K562 (cell line): ENCODE measurements at regions not wholly inside any gene's neighbourhood (a gene's known extent, or its start where the extent isn't known, plus 50 kb on each side); places are given as distances from the start of the nearest gene placed in this dataset.

Experiments
- ATAC-seq: fragments of 200-7000 bp; cut with Tn5 transposase; 3 replicates; pipeline ENCODE4 v1.9.1; 2020; ENCODE audit warnings: moderate library complexity
- BruUV-seq: library from RNA; stranded (reverse); fragments of 400-500 nt; replicated peaks from 2 replicates; lab custom pipeline; 2021; lab: Mats Ljungman, UMichigan
- CTCF ChIA-PET: fragments of 300-600 bp; formaldehyde crosslinking; extraction: SDS; loops from one replicate; lab custom pipeline; 2021; ENCODE audit warnings: low intra/inter-chr PET ratio; lab: Yijun Ruan, JAX
- POLR2A ChIA-PET: fragments of 300-600, 350-650 bp; sonication (Branson Sonifier 250); formaldehyde crosslinking; extraction: SDS; loops from one replicate; lab custom pipeline; 2021; ENCODE audit warnings: antibody characterized with exemption, inconsistent platforms; lab: Yijun Ruan, JAX
- DNase-seq, 4 experiments: peaks; one replicate each; pipeline versions ENCODE4 v3.0.0 to v3.0.0-alpha.2; 2011 to 2018; ENCODE audit warnings: low spot score in 3 of 4, mixed read lengths in 3 of 4; ENCODE audit errors: extremely low read depth in 1 of 4
- FAIRE-seq: peaks from 2 replicates; lab custom pipeline; 2011; peaks lifted over from hg19 to GRCh38; lab: Jason Lieb, UNC
- H2AFZ ChIP-seq: 2 replicates; pipeline ENCODE4 v1.6.0; 2011; ENCODE audit warnings: low read depth, low read length, control low read depth, inconsistent platforms
- H3K27ac ChIP-seq: fragments of 200-600 bp; 3 replicates; pipeline ENCODE4 v1.8.0; 2011; ENCODE audit warnings: low read depth, mild to moderate bottlenecking, control low read depth, inconsistent platforms, low read length, moderate library complexity, mixed read lengths; ENCODE audit errors: extremely low read depth
- H3K27me3 ChIP-seq, 2 experiments: fragments of 300-600 bp in 1 of 2; 2 replicates in 1 of 2; 3 replicates in 1 of 2; pipeline versions ENCODE4 v1.6.0 to v1.8.0; 2011; ENCODE audit warnings: inconsistent platforms in 2 of 2, low read length in 2 of 2, mild to moderate bottlenecking in 1 of 2, mixed read lengths in 1 of 2, moderate library complexity in 1 of 2; ENCODE audit not compliant: control insufficient read depth in 2 of 2, insufficient read depth in 2 of 2
- H3K36me3 ChIP-seq: fragments of 300-600 bp; 3 replicates; pipeline ENCODE4 v1.8.0; 2011; ENCODE audit warnings: mild to moderate bottlenecking, low read length, inconsistent platforms; ENCODE audit not compliant: control insufficient read depth, insufficient read depth
- H3K4me1 ChIP-seq, 2 experiments: fragments of 200-600 bp in 1 of 2; replicated peaks in 1 of 2; 2 replicates in 1 of 2; 3 replicates in 1 of 2; pipeline versions ENCODE4 v1.5.1 to v1.8.0; 2011; ENCODE audit warnings: inconsistent platforms in 2 of 2, low read length in 2 of 2, mild to moderate bottlenecking in 1 of 2, mixed read lengths in 1 of 2, moderate library complexity in 1 of 2; ENCODE audit not compliant: control insufficient read depth in 2 of 2, insufficient read depth in 2 of 2
- H3K4me2 ChIP-seq: 2 replicates; pipeline ENCODE4 v1.6.1; 2011; ENCODE audit warnings: low read length, control low read depth, inconsistent platforms, mixed read lengths; ENCODE audit not compliant: insufficient read depth
- H3K4me3 ChIP-seq: fragments of 200-600 bp; sonication (generic), shearing (Covaris generic); 2 replicates; pipeline ENCODE4 v1.5.1; 2016; ENCODE audit warnings: control low read depth, inconsistent platforms
- H3K79me2 ChIP-seq: fragments of 200-600 bp; 3 replicates; pipeline ENCODE4 v1.8.0; 2011; ENCODE audit warnings: low read length, inconsistent platforms; ENCODE audit not compliant: control insufficient read depth, insufficient read depth
- H3K9ac ChIP-seq, 2 experiments: 2 replicates each; pipeline versions ENCODE4 v1.6.0 to v1.6.1; 2011; ENCODE audit warnings: low read depth in 2 of 2, low read length in 2 of 2, control low read depth in 1 of 2, inconsistent platforms in 1 of 2, mild to moderate bottlenecking in 1 of 2, mixed read lengths in 1 of 2; ENCODE audit not compliant: insufficient read depth in 1 of 2
- H3K9me1 ChIP-seq: one replicate; pipeline ENCODE4 v1.6.0; 2011; ENCODE audit warnings: inconsistent platforms, mild to moderate bottlenecking, low read length, moderate library complexity; ENCODE audit not compliant: control insufficient read depth, insufficient read depth
- H3K9me3 ChIP-seq: replicated peaks from 2 replicates; pipeline ENCODE4 v1.5.1; 2011; ENCODE audit warnings: low read depth, low read length, inconsistent platforms; ENCODE audit not compliant: control insufficient read depth, insufficient read depth
- H4K20me1 ChIP-seq: replicated peaks from 2 replicates; pipeline ENCODE4 v1.6.1; 2011; ENCODE audit warnings: low read length, inconsistent platforms, mixed read lengths; ENCODE audit not compliant: control insufficient read depth, insufficient read depth
- BACH1 ChIP-seq: fragments of 200-800 bp; sonication (Bioruptor generic); IDR thresholded peaks from 2 replicates; pipeline ENCODE4 v1.6.1; 2016; ENCODE audit warnings: missing genetic modification characterization, missing compliant biosample characterization
- CBFB ChIP-seq: sonication (generic); formaldehyde crosslinking; IDR thresholded peaks from 2 replicates; pipeline ENCODE4 v1.4.0; 2020; ENCODE audit warnings: mild to moderate bottlenecking, missing genetic modification reagents
- KLF1 ChIP-seq: fragments of 450-650 bp; IDR thresholded peaks from 2 replicates; pipeline ENCODE4 v1.6.1; 2016; ENCODE audit warnings: missing genetic modification characterization, missing compliant biosample characterization
- KLF16 ChIP-seq: IDR thresholded peaks from 2 replicates; pipeline ENCODE4 v1.6.1; 2016; ENCODE audit warnings: antibody characterized with exemption
- NR1H2 ChIP-seq: sonication (generic); formaldehyde crosslinking; IDR thresholded peaks from 2 replicates; pipeline ENCODE4 v1.4.0; 2020; ENCODE audit warnings: mild to moderate bottlenecking, missing genetic modification reagents
- SLC30A9 ChIP-seq: fragments of 250-450 bp; sonication (Bioruptor Pico); IDR thresholded peaks from 2 replicates; pipeline ENCODE4 v1.8.0; 2022; ENCODE audit warnings: mild to moderate bottlenecking, moderate library complexity
- SOX6 ChIP-seq: fragments of 450-650 bp; IDR thresholded peaks from 2 replicates; pipeline ENCODE4 v1.6.1; 2014; ENCODE audit warnings: mild to moderate bottlenecking
- THAP12 ChIP-seq: fragments of 250-450 bp; sonication (Bioruptor Pico); IDR thresholded peaks from 2 replicates; pipeline ENCODE4 v1.9.0; 2021; ENCODE audit warnings: mild to moderate bottlenecking, inconsistent platforms
- XRCC4 ChIP-seq: IDR thresholded peaks from one replicate; pipeline ENCODE4 v1.6.1; 2011; ENCODE audit not compliant: insufficient read depth, insufficient read length; ENCODE audit errors: extremely low read depth
- ZFP30 ChIP-seq: fragments of 250-450 bp; sonication (Bioruptor Pico); IDR thresholded peaks from 2 replicates; pipeline ENCODE4 v1.8.0; 2022; ENCODE audit warnings: moderate library complexity, mild to moderate bottlenecking, inconsistent platforms, borderline replicate concordance
- ZKSCAN1 ChIP-seq: fragments of 150-350 bp; IDR thresholded peaks from 2 replicates; pipeline ENCODE4 v1.6.1; 2016; ENCODE audit warnings: low read depth, low read length
- ZNF512 ChIP-seq: IDR thresholded peaks from 2 replicates; pipeline ENCODE4 v1.6.1; 2016; ENCODE audit warnings: missing genetic modification characterization, missing compliant biosample characterization
- ZNF75A ChIP-seq: fragments of 450-650 bp; formaldehyde crosslinking; IDR thresholded peaks from 2 replicates; pipeline ENCODE4 v1.4.0; 2020; ENCODE audit warnings: mild to moderate bottlenecking
- WGBS: fragments of 100-300 bp; shearing (Covaris generic); methylation state at CpG from one replicate; pipeline ENCODE4 v1.1.6; 2016; ENCODE audit warnings: low coverage, mixed read lengths; ENCODE audit not compliant: insufficient coverage; ENCODE audit errors: missing lambda C conversion rate; 5-methylcytosine and 5-hydroxymethylcytosine counted together
- in situ Hi-C: fragments of 300-500 bp; cut with MboI; formaldehyde crosslinking; loops from 4 replicates; pipeline ENCODE4 v1.15.0; 2018; ENCODE audit warnings: inconsistent platforms, mixed read lengths
- intact Hi-C: fragments of 100-400 bp; cut with micrococcal nuclease; formaldehyde crosslinking; loops from 2 replicates; pipeline ENCODE4 v1.14.2; 2022
- TF ChIP-seq, protein P1 (sequence below): sonication (generic); formaldehyde crosslinking; IDR thresholded peaks from 2 replicates; pipeline ENCODE4 v1.8.1; 2023; ENCODE audit warnings: mild to moderate bottlenecking, missing genetic modification reagents
- TF ChIP-seq, protein P2 (sequence below): fragments of 450-650 bp; IDR thresholded peaks from 2 replicates; pipeline ENCODE4 v1.6.1; 2016; ENCODE audit warnings: antibody characterized with exemption
- TF ChIP-seq, protein P3 (sequence below): sonication (generic); formaldehyde crosslinking; IDR thresholded peaks from 2 replicates; pipeline ENCODE4 v1.5.0; 2020; ENCODE audit warnings: missing genetic modification reagents

DNA sequence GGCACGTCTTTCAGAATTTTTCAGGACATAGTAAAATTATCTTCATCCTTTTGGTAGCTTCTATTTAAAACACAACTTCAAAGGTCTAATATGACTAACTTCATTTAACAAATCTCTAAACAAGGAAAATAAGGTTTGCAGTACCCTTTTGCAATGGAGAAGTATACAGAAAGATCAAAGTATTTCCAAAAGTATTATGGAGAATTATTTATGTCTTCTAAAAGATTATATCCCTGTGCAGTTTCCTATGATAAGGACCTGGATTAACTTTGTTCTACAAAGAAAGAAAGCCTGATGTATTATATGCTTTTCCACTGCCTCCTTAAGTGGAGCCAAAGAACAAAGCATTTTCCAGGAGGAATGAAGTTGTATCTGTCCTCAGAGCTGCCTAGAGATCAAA is 353.0 kb upstream of the RUNX1 start:
- no peak overlapping the region for H3K4me2 ChIP-seq
- no peaks in the 10 kb centered on the region for H4K20me1 ChIP-seq
- FAIRE-seq (no peak), DNase-seq (no peak), ATAC-seq (no peak)
- H3K27ac ChIP-seq = no peak overlapping the region
- peaks cover 0 to 15% of the 10 kb centered on the region in 2 experiments; a peak in 3 of 5 replicates for H3K4me1 ChIP-seq
- in situ Hi-C loops (loop anchor here (10.0 kb wide), 1 partner anchor 657 kb away; no protein-coding TSS in a partner anchor), intact Hi-C loops (loop anchor here (5.0 kb wide), 4 partner anchors 195 to 710 kb away; no protein-coding TSS in a partner anchor)
- TF ChIP-seq ZKSCAN1 = no peak
- TF ChIP-seq, protein P1, sequence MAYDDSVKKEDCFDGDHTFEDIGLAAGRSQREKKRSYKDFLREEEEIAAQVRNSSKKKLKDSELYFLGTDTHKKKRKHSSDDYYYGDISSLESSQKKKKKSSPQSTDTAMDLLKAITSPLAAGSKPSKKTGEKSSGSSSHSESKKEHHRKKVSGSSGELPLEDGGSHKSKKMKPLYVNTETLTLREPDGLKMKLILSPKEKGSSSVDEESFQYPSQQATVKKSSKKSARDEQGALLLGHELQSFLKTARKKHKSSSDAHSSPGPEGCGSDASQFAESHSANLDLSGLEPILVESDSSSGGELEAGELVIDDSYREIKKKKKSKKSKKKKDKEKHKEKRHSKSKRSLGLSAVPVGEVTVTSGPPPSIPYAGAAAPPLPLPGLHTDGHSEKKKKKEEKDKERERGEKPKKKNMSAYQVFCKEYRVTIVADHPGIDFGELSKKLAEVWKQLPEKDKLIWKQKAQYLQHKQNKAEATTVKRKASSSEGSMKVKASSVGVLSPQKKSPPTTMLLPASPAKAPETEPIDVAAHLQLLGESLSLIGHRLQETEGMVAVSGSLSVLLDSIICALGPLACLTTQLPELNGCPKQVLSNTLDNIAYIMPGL (CRISPR knock-in tag) = no peak
- TF ChIP-seq, protein P2, sequence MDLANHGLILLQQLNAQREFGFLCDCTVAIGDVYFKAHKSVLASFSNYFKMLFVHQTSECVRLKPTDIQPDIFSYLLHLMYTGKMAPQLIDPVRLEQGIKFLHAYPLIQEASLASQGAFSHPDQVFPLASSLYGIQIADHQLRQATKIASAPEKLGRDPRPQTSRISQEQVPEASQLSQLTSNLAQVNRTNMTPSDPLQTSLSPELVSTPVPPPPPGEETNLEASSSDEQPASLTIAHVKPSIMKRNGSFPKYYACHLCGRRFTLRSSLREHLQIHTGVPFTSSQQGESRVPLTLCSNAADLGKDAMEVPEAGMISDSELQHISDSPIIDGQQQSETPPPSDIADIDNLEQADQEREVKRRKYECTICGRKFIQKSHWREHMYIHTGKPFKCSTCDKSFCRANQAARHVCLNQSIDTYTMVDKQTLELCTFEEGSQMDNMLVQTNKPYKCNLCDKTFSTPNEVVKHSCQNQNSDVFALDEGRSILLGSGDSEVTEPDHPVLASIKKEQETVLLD = no peak
- no peak for TF ChIP-seq ZNF512 (tag)
- no peak for TF ChIP-seq NR1H2
- no peak for TF ChIP-seq KLF16
- no peak for TF ChIP-seq BACH1 (tag)
- TF ChIP-seq KLF1 (tag) = no peak
- no peak for TF ChIP-seq CBFB (CRISPR knock-in tag)
- no peak for TF ChIP-seq SOX6
- no peak for TF ChIP-seq ZNF75A
- TF ChIP-seq, protein P3, sequence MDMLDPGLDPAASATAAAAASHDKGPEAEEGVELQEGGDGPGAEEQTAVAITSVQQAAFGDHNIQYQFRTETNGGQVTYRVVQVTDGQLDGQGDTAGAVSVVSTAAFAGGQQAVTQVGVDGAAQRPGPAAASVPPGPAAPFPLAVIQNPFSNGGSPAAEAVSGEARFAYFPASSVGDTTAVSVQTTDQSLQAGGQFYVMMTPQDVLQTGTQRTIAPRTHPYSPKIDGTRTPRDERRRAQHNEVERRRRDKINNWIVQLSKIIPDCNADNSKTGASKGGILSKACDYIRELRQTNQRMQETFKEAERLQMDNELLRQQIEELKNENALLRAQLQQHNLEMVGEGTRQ (CRISPR knock-in tag) = no peak
- TF ChIP-seq THAP12 (CRISPR knock-in tag) = no peak
- no peak for TF ChIP-seq ZFP30 (CRISPR knock-in tag)
- no peak for TF ChIP-seq XRCC4
- TF ChIP-seq SLC30A9 (CRISPR knock-in tag) = no peak
- WGBS = 23% methylated on average over 1 of the region's 1 CpG
- no peaks in the 10 kb centered on the region for H3K79me2 ChIP-seq
- H3K9ac ChIP-seq = no peak overlapping the region
- no peaks in the 10 kb centered on the region for H3K9me1 ChIP-seq
- H3K36me3 ChIP-seq = no peaks in the 10 kb centered on the region
- BruUV-seq = no TSS peak
- CTCF ChIA-PET = no interaction called here
- POLR2A ChIA-PET = interaction anchor here (0.7 to 1.4 kb wide), 2 partner anchors 11 to 12 kb away, joined by 3 read pairs; no protein-coding TSS in a partner anchor
- H3K27me3 ChIP-seq = no peaks in the 10 kb centered on the region; a peak in 2 of 5 replicates
- no peak overlapping the region for H2AFZ ChIP-seq
- H3K4me3 ChIP-seq = no peak overlapping the region
- H3K9me3 ChIP-seq = no peaks in the 10 kb centered on the region
